Natural killer cell (primary cell): ENCODE measurements at regions not wholly inside any gene's neighbourhood (a gene's known extent, or its start where the extent isn't known, plus 50 kb on each side); places are given as distances from the start of the nearest gene placed in this dataset.

Source experiments
- ATAC-seq, 3 donors: fragments of 150-1000 bp in 2 of 3; fragments of 200-7000 bp in 1 of 3; cut with Tn5 transposase; 1 replicate in 1 of 3; 2 replicates in 2 of 3; pipeline ENCODE4 v1.10.0; 2021; ENCODE audit warnings: mild to moderate bottlenecking in 2 of 3, moderate library complexity in 2 of 3
- DNase-seq, 2 donors: peaks; one replicate each; pipeline versions ENCODE4 v3.0.0 to v3.0.0-alpha.2; 2013 to 2021; ENCODE audit warnings: mixed read lengths in 1 of 2
- H3K27ac ChIP-seq: one replicate; pipeline ENCODE4 v1.5.1; 2013; ENCODE audit warnings: mild to moderate bottlenecking, low read length
- H3K27me3 ChIP-seq: one replicate; pipeline ENCODE4 v1.6.1; 2013; ENCODE audit warnings: low read length; ENCODE audit not compliant: control insufficient read depth, insufficient read depth
- H3K36me3 ChIP-seq: one replicate; pipeline ENCODE4 v1.6.1; 2013; ENCODE audit warnings: low read length; ENCODE audit not compliant: control insufficient read depth, insufficient read depth
- H3K4me1 ChIP-seq: one replicate; pipeline ENCODE4 v1.6.1; 2013; ENCODE audit warnings: low read length; ENCODE audit not compliant: control insufficient read depth, insufficient read depth
- H3K4me3 ChIP-seq: one replicate; pipeline ENCODE4 v1.5.1; 2013; ENCODE audit warnings: low read length
- H3K9me3 ChIP-seq: one replicate; pipeline ENCODE4 v1.6.1; 2013; ENCODE audit warnings: low read length; ENCODE audit not compliant: control insufficient read depth, insufficient read depth
- H3K27ac Mint-ChIP-seq, 2 donors: one replicate each; pipeline ENCODE4 v1.8.0; 2022; ENCODE audit warnings: mild to moderate bottlenecking in 2 of 2, mixed read lengths in 2 of 2, moderate library complexity in 1 of 2
- H3K27me3 Mint-ChIP-seq, 2 donors: one replicate each; pipeline ENCODE4 v1.8.0; 2022; ENCODE audit warnings: low read depth in 2 of 2, mixed read lengths in 2 of 2
- H3K36me3 Mint-ChIP-seq: one replicate; pipeline ENCODE4 v1.8.0; 2022; ENCODE audit warnings: mixed read lengths
- H3K4me1 Mint-ChIP-seq, 2 donors: one replicate each; pipeline ENCODE4 v1.8.0; 2022; ENCODE audit warnings: mixed read lengths in 2 of 2
- H3K4me3 Mint-ChIP-seq: one replicate; pipeline ENCODE4 v1.8.0; 2022; ENCODE audit warnings: mild to moderate bottlenecking, moderate library complexity, mixed read lengths
- H3K9me3 Mint-ChIP-seq, 2 donors: one replicate each; pipeline ENCODE4 v1.8.0; 2022; ENCODE audit warnings: mixed read lengths in 2 of 2
- WGBS: methylation state at CpG from one replicate; pipeline ENCODE4 v1.1.7; 2013; ENCODE audit warnings: missing lambda C conversion rate; ENCODE audit not compliant: insufficient coverage; 5-methylcytosine and 5-hydroxymethylcytosine counted together
- intact Hi-C: fragments of 100-400 bp; cut with micrococcal nuclease; formaldehyde crosslinking; loops from one replicate; pipeline ENCODE4 v1.14.2; 2022
- TF ChIP-seq, protein P1 (sequence below): fragments of 200-600 bp; IDR thresholded peaks from one replicate; pipeline ENCODE4 v1.8.0; 2022; ENCODE audit warnings: antibody characterized with exemption

DNA sequence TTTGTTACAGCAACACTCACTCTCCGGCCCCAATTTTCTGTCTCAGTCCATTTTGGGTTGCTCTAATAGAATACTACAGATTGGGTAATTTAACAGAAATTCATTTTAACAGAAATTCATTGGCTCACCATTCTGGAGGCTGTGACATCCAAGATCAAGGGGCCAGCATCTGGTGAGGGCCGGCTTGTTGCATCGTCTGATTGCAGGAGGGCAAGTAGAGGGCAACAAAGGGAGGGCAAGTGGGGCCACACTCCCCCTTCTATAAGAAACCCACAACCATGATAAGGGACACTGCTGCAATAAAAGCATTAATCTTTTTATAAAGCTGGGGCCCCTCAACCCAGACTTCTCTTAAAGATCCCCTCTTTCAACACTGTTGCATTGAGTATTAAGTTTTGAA, 260.1 kb upstream of the TMPRSS15 start:
- H3K9me3 Mint-ChIP-seq: peaks cover 18 to 21% of the 10 kb centered on the region in 2 donors
- Histone ChIP-seq H3K27me3 (no peaks in the 10 kb centered on the region), H3K9me3 (no peaks in the 10 kb centered on the region), H3K27ac (no peak overlapping the region), H3K4me3 (no peak overlapping the region), H3K36me3 (no peaks in the 10 kb centered on the region), H3K4me1 (no peaks in the 10 kb centered on the region)
- no peak overlapping the region for H3K27ac Mint-ChIP-seq
- no peak overlapping the region for H3K4me3 Mint-ChIP-seq
- intact Hi-C loops: no loop called here
- ATAC-seq: no peak
- TF ChIP-seq, protein P1, sequence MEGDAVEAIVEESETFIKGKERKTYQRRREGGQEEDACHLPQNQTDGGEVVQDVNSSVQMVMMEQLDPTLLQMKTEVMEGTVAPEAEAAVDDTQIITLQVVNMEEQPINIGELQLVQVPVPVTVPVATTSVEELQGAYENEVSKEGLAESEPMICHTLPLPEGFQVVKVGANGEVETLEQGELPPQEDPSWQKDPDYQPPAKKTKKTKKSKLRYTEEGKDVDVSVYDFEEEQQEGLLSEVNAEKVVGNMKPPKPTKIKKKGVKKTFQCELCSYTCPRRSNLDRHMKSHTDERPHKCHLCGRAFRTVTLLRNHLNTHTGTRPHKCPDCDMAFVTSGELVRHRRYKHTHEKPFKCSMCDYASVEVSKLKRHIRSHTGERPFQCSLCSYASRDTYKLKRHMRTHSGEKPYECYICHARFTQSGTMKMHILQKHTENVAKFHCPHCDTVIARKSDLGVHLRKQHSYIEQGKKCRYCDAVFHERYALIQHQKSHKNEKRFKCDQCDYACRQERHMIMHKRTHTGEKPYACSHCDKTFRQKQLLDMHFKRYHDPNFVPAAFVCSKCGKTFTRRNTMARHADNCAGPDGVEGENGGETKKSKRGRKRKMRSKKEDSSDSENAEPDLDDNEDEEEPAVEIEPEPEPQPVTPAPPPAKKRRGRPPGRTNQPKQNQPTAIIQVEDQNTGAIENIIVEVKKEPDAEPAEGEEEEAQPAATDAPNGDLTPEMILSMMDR: no peak
- H3K4me1 Mint-ChIP-seq: no peaks in the 10 kb centered on the region
- no peak for DNase-seq
- 88% methylated on average over 2 of the region's 3 CpGs for WGBS
- peaks cover 16% of the 10 kb centered on the region for H3K36me3 Mint-ChIP-seq
- no peaks in the 10 kb centered on the region for H3K27me3 Mint-ChIP-seq

- Histone ChIP-seq H3K4me1 (no peaks in the 10 kb centered on the region), H3K4me3 (no peak overlapping the region), H3K27me3 (no peaks in the 10 kb centered on the region), H3K36me3 (no peaks in the 10 kb centered on the region), H3K27ac (no peak overlapping the region), H3K9me3 (no peaks in the 10 kb centered on the region)
- TF ChIP-seq, protein P1: no peak
- 100% methylated on average over 1 of the region's 1 CpG for WGBS
- H3K9me3 Mint-ChIP-seq: peaks cover 21 to 28% of the 10 kb centered on the region in 2 donors
- peaks cover 25% of the 10 kb centered on the region for H3K36me3 Mint-ChIP-seq
- H3K27ac Mint-ChIP-seq: no peak overlapping the region
- no peaks in the 10 kb centered on the region for H3K4me1 Mint-ChIP-seq
- ATAC-seq (no peak), DNase-seq (no peak)
- H3K27me3 Mint-ChIP-seq: no peaks in the 10 kb centered on the region
- H3K4me3 Mint-ChIP-seq: no peak overlapping the region
- intact Hi-C loops: no loop called here
Observed at GRCh38 chr21:18666725-18667124, 263.1 kb upstream of the TMPRSS15 start.

DNA sequence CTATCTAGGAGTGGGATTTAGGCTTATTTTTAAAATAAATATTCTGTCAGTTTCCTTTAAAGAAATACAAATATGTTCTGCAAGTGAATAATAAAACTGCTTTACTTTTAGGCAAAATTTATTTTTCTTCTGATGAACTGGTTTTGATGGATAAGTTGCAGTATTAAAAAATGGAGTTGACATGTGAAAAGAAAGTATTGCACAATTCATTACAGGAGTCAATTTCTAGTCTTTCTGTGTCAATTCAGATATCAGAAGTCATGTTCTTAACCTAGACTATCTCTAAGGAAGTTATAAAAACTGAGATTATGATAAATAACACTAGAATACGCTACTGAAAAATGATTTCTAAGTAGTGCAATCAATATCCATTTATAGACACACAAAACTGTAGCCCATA, 270.2 kb upstream of the TMPRSS15 start:
- WGBS: no CpG with 5 or more reads among the region's 1 CpG

GRCh38 chr21:18677632-18678031, 274.0 kb upstream of the TMPRSS15 start:
- TF ChIP-seq, protein P1: no peak
- H3K4me1 Mint-ChIP-seq: no peaks in the 10 kb centered on the region
- Histone ChIP-seq H3K27ac (no peak overlapping the region), H3K9me3 (no peaks in the 10 kb centered on the region), H3K4me3 (no peak overlapping the region), H3K4me1 (no peaks in the 10 kb centered on the region), H3K27me3 (no peaks in the 10 kb centered on the region), H3K36me3 (no peaks in the 10 kb centered on the region)
- peaks cover 14 to 15% of the 10 kb centered on the region in 2 donors for H3K9me3 Mint-ChIP-seq
- H3K36me3 Mint-ChIP-seq: peaks cover 8% of the 10 kb centered on the region
- DNase-seq: no peak
- ATAC-seq: no peak
- no peak overlapping the region for H3K27ac Mint-ChIP-seq
- no peaks in the 10 kb centered on the region for H3K27me3 Mint-ChIP-seq
- intact Hi-C loops: no loop called here
- H3K4me3 Mint-ChIP-seq: no peak overlapping the region

More for the DNA sequence above, 270.2 kb upstream of the TMPRSS15 start:
- H3K36me3 ChIP-seq: no peaks in the 10 kb centered on the region
- H3K4me1 Mint-ChIP-seq: no peaks in the 10 kb centered on the region
- H3K9me3 Mint-ChIP-seq: peaks cover 13 to 14% of the 10 kb centered on the region in 2 donors
- TF ChIP-seq, protein P1: no peak
- H3K4me3 ChIP-seq: no peak overlapping the region
- no peaks in the 10 kb centered on the region for H3K4me1 ChIP-seq
- peaks cover 14% of the 10 kb centered on the region for H3K36me3 Mint-ChIP-seq
- no peak overlapping the region for H3K4me3 Mint-ChIP-seq
- H3K9me3 ChIP-seq: no peaks in the 10 kb centered on the region
- no peaks in the 10 kb centered on the region for H3K27me3 ChIP-seq
- ATAC-seq (no peak), DNase-seq (no peak)
- no peak overlapping the region for H3K27ac ChIP-seq
- H3K27ac Mint-ChIP-seq: no peak overlapping the region
- H3K27me3 Mint-ChIP-seq: no peaks in the 10 kb centered on the region
- intact Hi-C loops: no loop called here
